Right atrium auricular region (tissue), 2 donors: ENCODE measurements at regions not wholly inside any gene's neighbourhood (a gene's known extent, or its start where the extent isn't known, plus 50 kb on each side); places are given as distances from the start of the nearest gene placed in this dataset.

ENCODE experiments used
- DNase-seq: peaks from one replicate; pipeline ENCODE4 v3.0.0-alpha.2; 2019; ENCODE audit warnings: low spot score
- H3K27ac ChIP-seq, 2 donors: fragments of 200-600 bp; sonication (generic); 1 replicate in 1 of 2; 2 replicates in 1 of 2; pipeline ENCODE4 v1.5.1; 2016 to 2019
- H3K27me3 ChIP-seq, 2 donors: fragments of 200-600 bp; sonication (generic); one replicate each; pipeline versions ENCODE4 v1.5.1 to v1.6.0; 2017 to 2019
- H3K36me3 ChIP-seq: fragments of 200-600 bp; sonication (generic); one replicate; pipeline ENCODE4 v1.5.1; 2016
- H3K4me1 ChIP-seq, 2 donors: fragments of 200-600 bp; sonication (generic); one replicate each; pipeline versions ENCODE4 v1.5.1 to v1.6.0; 2017 to 2019
- H3K4me3 ChIP-seq, 2 donors: fragments of 200-600 bp; sonication (generic); 1 replicate in 1 of 2; 2 replicates in 1 of 2; pipeline ENCODE4 v1.5.1; 2017 to 2019; ENCODE audit warnings: mild to moderate bottlenecking in 1 of 2, moderate library complexity in 1 of 2
- H3K9me3 ChIP-seq, 2 donors: fragments of 200-600 bp; sonication (generic); one replicate each; pipeline ENCODE4 v1.5.1; 2019
- TF ChIP-seq, protein P1 (sequence below), 2 donors: fragments of 200-600 bp; sonication (generic); IDR thresholded peaks; one replicate each; pipeline ENCODE4 v1.5.1; 2019; ENCODE audit warnings: antibody characterized with exemption in 2 of 2

DNA sequence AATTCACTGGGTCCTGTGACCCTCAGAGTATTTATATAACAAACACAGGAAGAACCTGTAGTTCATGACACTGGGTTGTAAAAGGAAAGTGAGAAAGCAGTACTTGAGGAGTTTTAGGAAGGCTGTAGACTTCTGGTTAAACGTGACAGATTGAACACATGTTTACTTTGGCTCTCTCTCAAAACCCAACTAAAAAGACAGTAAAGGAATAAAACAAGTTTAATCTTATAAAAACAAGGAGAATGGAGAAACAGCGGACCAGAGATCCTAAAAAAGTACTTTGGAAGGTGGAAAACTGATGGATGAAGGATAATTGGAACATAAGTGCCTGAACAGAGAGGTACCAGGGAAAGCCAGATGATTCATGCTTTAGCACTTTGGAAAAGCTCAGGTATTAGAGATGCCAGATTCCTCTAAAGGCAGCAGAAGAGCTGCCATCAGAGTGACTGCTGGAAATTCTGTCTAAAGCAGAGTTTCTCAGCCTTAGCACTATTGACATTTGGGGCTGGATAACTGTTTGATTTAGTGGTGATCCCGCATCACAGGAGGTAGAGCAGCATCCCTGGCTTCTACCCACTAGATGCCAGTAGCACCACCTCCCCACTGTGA is 182.9 kb upstream of the RORA start:
- H3K36me3 ChIP-seq: no peaks in the 10 kb centered on the region
- H3K9me3 ChIP-seq: no peaks in the 10 kb centered on the region
- TF ChIP-seq, protein P1, sequence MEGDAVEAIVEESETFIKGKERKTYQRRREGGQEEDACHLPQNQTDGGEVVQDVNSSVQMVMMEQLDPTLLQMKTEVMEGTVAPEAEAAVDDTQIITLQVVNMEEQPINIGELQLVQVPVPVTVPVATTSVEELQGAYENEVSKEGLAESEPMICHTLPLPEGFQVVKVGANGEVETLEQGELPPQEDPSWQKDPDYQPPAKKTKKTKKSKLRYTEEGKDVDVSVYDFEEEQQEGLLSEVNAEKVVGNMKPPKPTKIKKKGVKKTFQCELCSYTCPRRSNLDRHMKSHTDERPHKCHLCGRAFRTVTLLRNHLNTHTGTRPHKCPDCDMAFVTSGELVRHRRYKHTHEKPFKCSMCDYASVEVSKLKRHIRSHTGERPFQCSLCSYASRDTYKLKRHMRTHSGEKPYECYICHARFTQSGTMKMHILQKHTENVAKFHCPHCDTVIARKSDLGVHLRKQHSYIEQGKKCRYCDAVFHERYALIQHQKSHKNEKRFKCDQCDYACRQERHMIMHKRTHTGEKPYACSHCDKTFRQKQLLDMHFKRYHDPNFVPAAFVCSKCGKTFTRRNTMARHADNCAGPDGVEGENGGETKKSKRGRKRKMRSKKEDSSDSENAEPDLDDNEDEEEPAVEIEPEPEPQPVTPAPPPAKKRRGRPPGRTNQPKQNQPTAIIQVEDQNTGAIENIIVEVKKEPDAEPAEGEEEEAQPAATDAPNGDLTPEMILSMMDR (IDR thresholded peaks at IDR 0.05): no peak

GRCh38 chr15:61410662-61411061 is 181.6 kb upstream of the RORA start:
- Histone ChIP-seq H3K36me3 (no peaks in the 10 kb centered on the region), H3K4me3 (no peak overlapping the region), H3K27me3 (no peaks in the 10 kb centered on the region), H3K4me1 (no peaks in the 10 kb centered on the region), H3K9me3 (no peaks in the 10 kb centered on the region), H3K27ac (no peak overlapping the region)
- DNase-seq: no peak
- TF ChIP-seq, protein P1 (IDR thresholded peaks at IDR 0.05): no peak

More for the DNA sequence above, 182.9 kb upstream of the RORA start:
- no peak for DNase-seq
- no peaks in the 10 kb centered on the region for H3K27me3 ChIP-seq
- no peaks in the 10 kb centered on the region for H3K4me1 ChIP-seq
- H3K4me3 ChIP-seq: no peak overlapping the region
- H3K27ac ChIP-seq: no peak overlapping the region

GRCh38 chr15:61404567-61404966 is 175.5 kb upstream of the RORA start:
- no peak for DNase-seq
- Histone ChIP-seq H3K27me3 (no peaks in the 10 kb centered on the region), H3K27ac (no peak overlapping the region), H3K36me3 (no peaks in the 10 kb centered on the region), H3K4me3 (no peak overlapping the region), H3K4me1 (no peaks in the 10 kb centered on the region), H3K9me3 (no peaks in the 10 kb centered on the region)
- TF ChIP-seq, protein P1 (IDR thresholded peaks at IDR 0.05): no peak

DNA sequence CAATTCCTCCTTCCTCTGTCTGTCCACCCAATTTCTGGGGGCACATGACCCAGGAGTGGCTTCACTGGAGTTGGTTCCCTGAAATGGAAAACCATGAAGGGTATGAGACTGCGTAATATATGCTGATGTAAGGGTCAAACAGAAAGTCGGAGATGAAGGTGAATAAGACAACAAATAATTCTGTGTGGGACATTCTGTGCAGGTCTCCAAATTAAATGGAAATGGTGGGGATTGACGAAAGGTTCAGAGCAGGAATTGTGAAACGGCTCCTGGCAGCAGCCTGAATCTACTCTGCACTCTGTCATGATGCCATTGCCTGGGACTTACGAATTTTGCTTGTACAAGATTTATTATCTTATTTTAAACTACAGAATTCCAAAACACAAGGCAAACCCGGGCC is 174.8 kb upstream of the RORA start:
- no peaks in the 10 kb centered on the region for H3K27me3 ChIP-seq
- H3K4me1 ChIP-seq: no peaks in the 10 kb centered on the region
- H3K27ac ChIP-seq: no peak overlapping the region
- H3K4me3 ChIP-seq: no peak overlapping the region
- no peaks in the 10 kb centered on the region for H3K9me3 ChIP-seq
- DNase-seq: no peak
- no peaks in the 10 kb centered on the region for H3K36me3 ChIP-seq
- TF ChIP-seq, protein P1 (IDR thresholded peaks at IDR 0.05): no peak

GRCh38 chr15:61401903-61402698 is 173.0 kb upstream of the RORA start:
- Histone ChIP-seq H3K36me3 (no peaks in the 10 kb centered on the region), H3K9me3 (no peaks in the 10 kb centered on the region), H3K27me3 (no peaks in the 10 kb centered on the region), H3K4me1 (no peaks in the 10 kb centered on the region), H3K27ac (no peak overlapping the region), H3K4me3 (no peak overlapping the region)
- DNase-seq: no peak
- TF ChIP-seq, protein P1 (IDR thresholded peaks at IDR 0.05): no peak
